ENCODE measurements at regions not wholly inside any gene's neighbourhood (a gene's known extent, or its start where the extent isn't known, plus 50 kb on each side); places are given as distances from the start of the nearest gene placed in this dataset.
"Not testable (repeated sequence)": the region's sequence is repeated elsewhere in the genome, so short reads cannot be mapped to it uniquely, and the experiment has no call there.

DNA sequence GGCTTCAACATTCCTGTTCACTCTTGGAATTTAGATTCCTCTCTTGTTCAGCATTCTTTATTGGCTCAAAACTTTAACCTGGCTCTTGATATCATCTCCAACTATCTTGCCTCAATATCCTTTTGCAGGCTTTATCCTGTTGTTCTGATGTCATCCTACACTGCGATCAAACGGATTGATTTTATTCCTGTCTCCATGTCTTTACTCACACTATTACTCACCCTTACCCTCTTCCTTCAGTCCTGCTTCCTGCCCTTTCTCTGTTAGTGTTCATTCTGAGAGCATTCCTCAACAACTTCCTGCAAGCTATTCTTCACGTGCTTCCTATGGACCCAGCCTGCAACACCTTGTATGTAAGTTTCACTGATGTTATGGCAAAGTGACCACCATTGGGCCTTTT lies 264.7 kb downstream of the RNF152 start:
- ChIA-PET CTCF (interaction anchor here (0.6 to 1.7 kb wide), 5 partner anchors 8 to 503 kb away, joined by 3 to 7 read pairs (median 4); no protein-coding TSS in a partner anchor), POLR2A (interaction anchor here (0.6 kb wide), 1 partner anchor 102 kb away, joined by 3 read pairs; no protein-coding TSS in a partner anchor)
- DNase-seq (ENCODE audit: low read depth, low spot score): no peak
- TF ChIP-seq, protein P1, sequence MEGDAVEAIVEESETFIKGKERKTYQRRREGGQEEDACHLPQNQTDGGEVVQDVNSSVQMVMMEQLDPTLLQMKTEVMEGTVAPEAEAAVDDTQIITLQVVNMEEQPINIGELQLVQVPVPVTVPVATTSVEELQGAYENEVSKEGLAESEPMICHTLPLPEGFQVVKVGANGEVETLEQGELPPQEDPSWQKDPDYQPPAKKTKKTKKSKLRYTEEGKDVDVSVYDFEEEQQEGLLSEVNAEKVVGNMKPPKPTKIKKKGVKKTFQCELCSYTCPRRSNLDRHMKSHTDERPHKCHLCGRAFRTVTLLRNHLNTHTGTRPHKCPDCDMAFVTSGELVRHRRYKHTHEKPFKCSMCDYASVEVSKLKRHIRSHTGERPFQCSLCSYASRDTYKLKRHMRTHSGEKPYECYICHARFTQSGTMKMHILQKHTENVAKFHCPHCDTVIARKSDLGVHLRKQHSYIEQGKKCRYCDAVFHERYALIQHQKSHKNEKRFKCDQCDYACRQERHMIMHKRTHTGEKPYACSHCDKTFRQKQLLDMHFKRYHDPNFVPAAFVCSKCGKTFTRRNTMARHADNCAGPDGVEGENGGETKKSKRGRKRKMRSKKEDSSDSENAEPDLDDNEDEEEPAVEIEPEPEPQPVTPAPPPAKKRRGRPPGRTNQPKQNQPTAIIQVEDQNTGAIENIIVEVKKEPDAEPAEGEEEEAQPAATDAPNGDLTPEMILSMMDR (IDR thresholded peaks at IDR 0.05; ENCODE audit: insufficient read depth, low read length, missing control alignments): no peak
- H3K4me3 ChIP-seq (ENCODE audit: low read depth, low read length): no peak overlapping the region

GRCh38 chr18:61624631-61625030 lies 268.2 kb downstream of the RNF152 start:
- CTCF ChIA-PET: interaction anchor here (1.1 to 2.3 kb wide), 3 partner anchors 10 to 278 kb away, joined by 4 to 12 read pairs (median 7); no protein-coding TSS in a partner anchor
- POLR2A ChIA-PET; H3K4me3 ChIP-seq (ENCODE audit: low read depth, low read length); DNase-seq (ENCODE audit: low read depth, low spot score): not testable (repeated sequence)

DNA sequence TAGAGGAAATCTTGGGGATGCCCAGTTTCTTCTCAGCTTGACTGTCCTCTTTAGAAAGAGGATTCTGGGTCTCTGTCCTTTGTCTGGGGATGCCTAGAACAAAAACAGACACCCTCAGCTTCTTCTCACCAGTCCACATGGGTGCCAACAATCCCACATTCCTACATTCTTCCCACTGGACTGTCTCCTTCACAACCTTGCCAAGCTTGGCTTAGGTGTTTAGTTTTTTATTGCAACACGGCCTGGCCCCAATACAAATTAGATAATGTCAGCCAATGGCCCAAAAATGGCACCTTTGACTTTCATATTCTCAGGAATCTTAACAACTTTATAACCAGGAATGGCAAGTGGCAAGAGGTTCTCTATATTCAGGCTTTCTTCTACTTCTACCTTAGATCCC lies 273.0 kb downstream of the RNF152 start:
- DNase-seq (ENCODE audit: low read depth, low spot score): no peak
- TF ChIP-seq, protein P1 (IDR thresholded peaks at IDR 0.05; ENCODE audit: insufficient read depth, low read length, missing control alignments): no peak
- ChIA-PET CTCF (no interaction called here), POLR2A (no interaction called here)
- no peak overlapping the region for H3K4me3 ChIP-seq (ENCODE audit: low read depth, low read length)

GRCh38 chr18:61618816-61619215 lies 274.0 kb downstream of the RNF152 start:
- no peak for DNase-seq (ENCODE audit: low read depth, low spot score)
- TF ChIP-seq, protein P1 (IDR thresholded peaks at IDR 0.05; ENCODE audit: insufficient read depth, low read length, missing control alignments): no peak
- ChIA-PET CTCF (interaction anchor here (0.9 kb wide), 1 partner anchor 16 kb away, joined by 3 read pairs; no protein-coding TSS in a partner anchor), POLR2A (no interaction called here)
- H3K4me3 ChIP-seq (ENCODE audit: low read depth, low read length): no peak overlapping the region

DNA sequence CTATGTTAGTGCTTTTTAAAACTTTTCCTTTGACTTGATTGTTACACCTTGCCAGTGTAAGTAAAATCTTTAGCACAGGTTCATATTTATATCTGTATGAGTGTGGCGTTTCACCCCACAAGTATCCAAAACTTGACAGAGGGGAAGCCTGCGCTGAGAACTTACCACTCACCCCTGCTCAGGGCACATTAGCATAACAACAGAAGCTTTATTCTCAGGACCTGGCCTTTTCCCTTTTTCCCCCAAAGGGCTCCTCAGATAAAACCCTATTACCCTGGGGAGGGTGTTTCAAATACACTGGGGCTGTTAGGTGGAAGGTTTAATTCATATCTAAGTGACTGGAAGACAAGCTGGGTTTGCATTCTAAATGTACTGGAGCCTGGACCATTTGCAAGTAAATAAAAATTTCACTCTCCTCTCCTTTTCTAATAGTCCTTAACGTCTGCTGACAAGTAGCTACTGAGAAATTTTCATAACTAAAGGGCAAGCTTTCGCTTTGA lies 276.6 kb downstream of the RNF152 start:
- no peak overlapping the region for H3K4me3 ChIP-seq (ENCODE audit: low read depth, low read length)
- TF ChIP-seq, protein P1 (IDR thresholded peaks at IDR 0.05; ENCODE audit: insufficient read depth, low read length, missing control alignments): no peak
- ChIA-PET CTCF (interaction anchor here (0.8 to 1.3 kb wide), 3 partner anchors 9 to 34 kb away, joined by 3 to 4 read pairs (median 3); no protein-coding TSS in a partner anchor), POLR2A (no interaction called here)
- no peak for DNase-seq (ENCODE audit: low read depth, low spot score)

GRCh38 chr18:61612517-61612916 lies 279.3 kb downstream of the CDH20 start:
- ChIA-PET POLR2A (interaction anchor here (0.8 kb wide), 1 partner anchor 336 kb away, joined by 3 read pairs; no protein-coding TSS in a partner anchor), CTCF (interaction anchor here (0.9 to 1.9 kb wide), 4 partner anchors 10 to 519 kb away, joined by 3 to 7 read pairs (median 4); no protein-coding TSS in a partner anchor)
- DNase-seq (ENCODE audit: low read depth, low spot score): no peak
- TF ChIP-seq, protein P1 (IDR thresholded peaks at IDR 0.05; ENCODE audit: insufficient read depth, low read length, missing control alignments): no peak
- no peak overlapping the region for H3K4me3 ChIP-seq (ENCODE audit: low read depth, low read length)

- ChIA-PET POLR2A (no interaction called here), CTCF (interaction anchor here (0.7 to 3.2 kb wide), 7 partner anchors 8 to 519 kb away, joined by 3 to 16 read pairs (median 3); no protein-coding TSS in a partner anchor)
- TF ChIP-seq, protein P1 (IDR thresholded peaks at IDR 0.05; ENCODE audit: insufficient read depth, low read length, missing control alignments): no peak
- no peak overlapping the region for H3K4me3 ChIP-seq (ENCODE audit: low read depth, low read length)
- no peak for DNase-seq (ENCODE audit: low read depth, low spot score)
These were observed 275.9 kb downstream of the CDH20 start for GRCh38 chr18:61609131-61609530.

Measured in AG04449 (cell line).